GM18517 (cell line): ENCODE measurements at regions not wholly inside any gene's neighbourhood (a gene's known extent, or its start where the extent isn't known, plus 50 kb on each side); places are given as distances from the start of the nearest gene placed in this dataset.
"Not testable (repeated sequence)": the region's sequence is repeated elsewhere in the genome, so short reads cannot be mapped to it uniquely, and the experiment has no call there.

Experiments used
- ATAC-seq: cut with Tn5 transposase; IDR thresholded peaks from one replicate; pipeline ENCODE4 v1.9.1; 2021; ENCODE audit warnings: mild to moderate bottlenecking, moderate library complexity; ENCODE audit not compliant: unreplicated experiment

DNA sequence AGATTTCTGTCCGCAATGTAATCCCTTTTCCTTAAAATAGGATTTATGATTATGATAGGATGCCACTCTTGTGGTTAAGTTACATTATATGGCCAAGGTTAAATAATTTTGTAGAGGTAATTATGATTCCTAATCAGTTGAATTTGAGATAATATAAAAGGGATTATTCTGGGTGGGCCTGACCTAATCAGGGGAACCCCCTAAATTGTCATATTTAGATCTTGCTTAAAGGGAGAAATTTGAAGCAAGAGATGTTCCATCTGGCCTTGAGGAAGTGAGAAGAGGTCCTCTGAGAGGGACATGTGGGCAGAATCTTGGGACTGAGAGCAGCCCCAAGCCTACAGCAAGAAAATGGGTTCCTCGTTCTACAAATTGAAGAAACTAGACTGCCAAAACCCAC is 1550.1 kb upstream of the TENM4 start:
- no peak for ATAC-seq

DNA sequence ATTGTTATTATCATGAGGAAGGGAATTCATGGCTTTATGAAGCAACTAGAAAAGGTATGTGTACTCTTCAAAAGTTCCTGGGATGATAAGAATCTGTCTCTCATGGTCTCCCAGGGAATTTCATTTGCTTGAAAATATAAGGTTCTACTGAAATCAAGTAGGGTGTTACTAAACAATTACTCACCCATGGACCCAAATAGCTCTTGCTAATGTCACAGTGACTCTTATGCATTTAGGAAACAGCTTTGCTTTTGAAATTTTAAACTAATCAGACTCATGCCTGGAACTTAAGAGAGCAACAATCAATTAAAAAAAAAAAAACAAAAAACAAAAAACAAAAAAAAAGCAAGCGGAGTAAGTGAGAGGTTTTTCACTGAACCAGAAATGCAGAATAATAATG is 1546.3 kb upstream of the TENM4 start:
- ATAC-seq, result no peak

DNA sequence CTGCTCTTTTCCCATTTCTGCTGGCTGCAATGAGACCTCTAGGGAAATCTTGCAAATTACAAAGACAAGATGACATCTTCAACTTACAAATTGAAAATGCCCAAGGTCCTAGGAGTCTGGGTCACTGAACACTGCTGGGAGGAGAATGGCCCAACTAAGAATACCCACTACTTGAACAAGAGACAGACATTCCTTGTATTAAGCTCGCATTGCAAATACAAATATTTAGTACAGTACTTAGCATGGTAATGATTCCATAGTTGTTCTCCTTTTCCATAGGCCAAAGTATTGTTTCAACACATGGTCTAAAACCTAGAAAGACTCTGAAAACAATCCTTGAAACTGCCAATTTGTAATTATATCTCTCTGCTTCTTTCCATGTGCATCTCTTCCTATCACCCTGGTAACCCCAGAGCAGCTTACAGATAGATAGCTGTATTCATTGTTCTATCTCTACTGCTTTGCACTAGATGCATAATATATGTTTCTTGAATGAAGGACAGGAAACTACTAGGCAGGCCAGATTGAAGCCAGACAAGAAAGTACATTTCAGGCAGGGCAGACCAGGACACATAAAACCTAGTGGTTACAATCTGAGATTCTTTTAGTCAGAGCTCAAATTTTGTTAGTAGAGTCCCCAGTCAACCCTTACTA is 1545.7 kb upstream of the TENM4 start:
- no peak for ATAC-seq

DNA sequence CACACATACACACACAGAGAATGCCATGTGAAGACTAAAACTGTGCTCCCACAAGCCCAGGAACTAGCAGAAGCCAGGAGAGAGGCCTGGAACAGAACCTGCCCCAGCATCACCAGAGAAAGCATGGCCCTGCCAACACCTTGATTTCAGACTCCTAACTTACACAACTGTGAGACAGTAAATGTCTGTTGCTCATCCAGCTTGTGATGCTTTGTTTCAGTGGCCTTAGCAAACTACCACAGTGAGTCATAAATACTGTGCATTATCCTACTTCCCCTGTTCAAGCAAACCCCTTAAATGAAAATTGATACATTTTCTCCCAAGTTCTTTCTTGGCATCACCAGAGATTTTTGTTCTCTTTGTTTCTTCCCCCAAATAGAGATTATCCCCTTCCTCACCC is 1539.4 kb upstream of the TENM4 start:
- ATAC-seq, result no peak

DNA sequence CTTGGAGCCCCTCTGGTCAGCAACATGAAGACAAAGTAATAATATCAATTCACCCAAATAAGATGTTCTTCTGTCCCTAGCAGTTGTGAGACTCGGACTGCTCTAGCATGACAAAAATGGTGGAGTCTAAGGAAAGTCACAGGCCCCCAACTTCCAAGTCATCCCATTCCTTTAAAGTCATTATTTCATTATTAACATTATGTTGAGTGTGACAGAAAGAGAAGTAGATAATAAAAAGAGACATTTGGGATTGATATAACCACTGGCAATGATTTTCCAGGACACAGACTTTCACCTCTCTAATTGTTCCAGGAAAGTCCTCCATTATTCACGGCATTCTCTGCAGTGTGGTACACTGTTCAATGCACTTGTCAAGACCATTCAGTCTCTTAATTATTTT is 1533.0 kb upstream of the TENM4 start:
- no peak for ATAC-seq

DNA sequence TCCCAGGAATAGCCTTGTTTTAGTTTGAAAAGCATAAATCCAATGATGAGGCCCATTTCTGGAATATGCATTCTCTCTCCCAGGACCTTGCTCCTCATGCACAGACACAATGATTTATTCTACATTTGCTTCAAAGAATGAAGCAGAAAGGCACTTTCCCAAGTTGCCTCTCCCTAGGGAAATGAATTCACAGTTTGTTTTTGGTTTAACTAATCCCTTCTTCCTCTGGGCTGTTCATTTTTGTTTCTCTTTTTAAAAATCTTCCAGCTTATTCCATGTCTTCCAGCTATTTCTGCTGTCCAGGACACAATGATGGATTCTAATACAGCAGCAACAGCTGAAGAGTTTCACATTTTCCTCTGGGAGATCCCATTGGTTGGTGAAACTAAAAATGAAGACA is 1529.2 kb upstream of the TENM4 start:
- ATAC-seq, result no peak

DNA sequence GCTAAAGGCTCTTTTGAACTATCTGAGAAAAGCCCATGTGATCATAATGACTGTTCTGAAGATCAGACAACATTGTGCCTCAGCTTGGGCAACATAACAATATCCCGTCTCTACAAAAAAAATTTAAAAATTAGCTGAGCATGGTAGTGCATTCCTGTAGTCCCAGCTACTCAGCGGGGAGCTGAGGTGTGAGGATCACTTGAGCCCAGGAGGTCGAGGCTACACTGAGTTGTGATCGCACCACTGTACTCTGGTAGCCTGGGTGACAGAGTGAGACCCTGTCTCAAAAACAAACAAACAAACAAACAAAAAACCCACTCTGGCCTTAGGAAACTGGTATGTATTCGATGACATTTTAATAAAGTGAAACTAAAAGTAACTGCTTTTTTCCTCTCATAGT is 1526.8 kb upstream of the TENM4 start:
- ATAC-seq, result no peak

DNA sequence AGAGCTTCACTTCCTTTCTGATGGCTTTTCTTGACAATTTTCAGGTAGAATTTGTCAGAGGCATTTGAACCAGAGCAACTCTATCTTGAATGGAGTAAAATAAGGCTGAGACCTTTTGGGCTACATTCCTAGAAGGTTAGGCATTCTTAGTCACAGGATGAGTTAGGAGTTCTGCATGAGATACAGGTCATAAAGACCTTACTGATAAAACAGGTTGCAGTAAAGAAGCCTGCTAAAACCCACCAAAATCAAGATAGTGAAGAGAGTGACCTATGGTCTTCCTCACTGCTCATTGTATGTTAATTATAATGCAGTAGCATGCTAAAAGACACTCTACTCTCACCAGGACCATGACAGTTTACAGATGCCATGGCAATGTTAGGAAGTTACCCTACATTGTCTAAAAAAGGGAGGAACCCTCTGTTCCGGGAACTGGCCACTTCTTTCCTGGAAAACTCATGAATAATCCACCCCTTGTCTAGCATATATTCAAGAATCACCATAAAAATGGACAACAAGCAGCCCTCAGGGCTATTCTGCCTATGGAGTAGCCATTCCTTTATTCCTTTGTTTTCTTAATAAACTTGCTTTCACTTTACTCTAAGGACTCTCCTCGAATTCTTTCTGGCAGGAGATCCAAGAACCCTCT is 1519.7 kb upstream of the TENM4 start:
- ATAC-seq, result no peak

DNA sequence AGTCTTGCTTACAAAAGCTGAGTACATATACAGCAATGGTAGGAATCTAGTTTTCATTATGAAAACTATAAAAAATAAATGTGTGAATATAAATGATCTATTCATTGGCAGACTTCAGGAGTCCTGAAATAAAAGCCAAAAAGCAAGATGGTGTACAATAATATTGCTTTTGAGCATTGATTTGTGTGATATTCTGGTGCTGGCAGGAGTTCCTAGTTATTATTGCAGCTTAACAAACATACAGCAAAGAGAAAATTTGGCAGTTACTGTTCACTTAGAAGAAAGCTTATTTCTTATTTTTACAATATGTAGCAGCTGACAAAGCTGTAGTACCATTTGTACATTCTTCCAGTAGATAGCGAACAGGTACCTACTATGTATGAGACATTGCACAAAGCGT is 1518.9 kb upstream of the TENM4 start:
- ATAC-seq, result no peak

DNA sequence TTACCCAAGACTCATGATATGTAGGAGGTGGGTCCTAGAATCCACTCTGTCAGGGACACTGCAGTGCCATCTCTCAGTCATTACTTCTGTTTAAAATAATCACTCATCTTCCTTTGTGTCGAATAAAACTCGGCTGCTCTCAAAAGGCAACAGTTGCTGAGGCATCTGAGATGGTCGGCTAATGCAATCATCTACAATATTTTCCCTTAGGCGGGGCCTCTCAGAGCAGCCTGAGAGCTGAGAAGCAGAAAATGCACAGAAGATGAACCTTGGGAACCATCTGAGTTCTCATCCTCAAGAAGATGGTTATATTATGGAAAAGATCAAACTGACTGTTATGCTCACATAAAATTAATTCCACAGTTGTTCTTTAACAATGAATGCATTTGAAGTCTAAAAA is 1518.2 kb upstream of the TENM4 start:
- no peak for ATAC-seq

DNA sequence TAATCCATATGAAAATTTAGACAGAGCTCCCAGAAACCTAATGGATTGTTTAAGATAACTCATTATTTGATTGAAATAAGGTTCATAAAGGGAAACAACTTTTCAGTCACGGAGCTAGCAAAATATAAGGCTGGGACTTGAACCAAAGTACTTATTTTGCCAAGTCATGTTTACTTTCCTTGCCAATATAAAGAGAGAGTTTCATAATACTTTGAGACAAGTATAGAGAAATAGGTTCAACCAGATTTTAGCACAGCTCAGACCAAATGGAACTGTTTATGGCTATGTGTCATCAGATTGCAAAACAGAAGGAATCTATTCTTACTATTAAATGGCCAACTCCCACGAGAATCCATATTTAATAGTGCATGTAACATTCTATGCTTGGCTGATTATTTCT is 1517.5 kb upstream of the TENM4 start:
- ATAC-seq, result no peak

DNA sequence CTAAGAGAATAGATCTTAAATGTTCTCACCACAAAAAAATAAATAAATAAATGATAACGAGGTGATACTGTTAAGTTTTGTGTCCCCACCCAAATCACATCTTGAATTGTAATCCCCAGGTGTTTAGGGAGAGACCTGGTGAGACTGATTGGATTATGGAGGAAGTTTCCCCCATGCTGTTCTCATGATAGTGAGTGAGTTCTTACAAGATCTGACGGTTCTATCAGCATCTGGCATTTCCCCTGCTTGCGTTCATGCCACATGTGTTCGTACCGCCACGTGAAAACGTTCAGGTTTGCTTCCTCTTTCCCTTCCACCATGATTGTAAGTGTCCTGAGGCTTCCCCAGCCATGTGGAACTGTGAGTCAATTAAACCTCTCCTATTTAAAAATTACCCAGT is 1514.8 kb upstream of the TENM4 start:
- ATAC-seq, result no peak

DNA sequence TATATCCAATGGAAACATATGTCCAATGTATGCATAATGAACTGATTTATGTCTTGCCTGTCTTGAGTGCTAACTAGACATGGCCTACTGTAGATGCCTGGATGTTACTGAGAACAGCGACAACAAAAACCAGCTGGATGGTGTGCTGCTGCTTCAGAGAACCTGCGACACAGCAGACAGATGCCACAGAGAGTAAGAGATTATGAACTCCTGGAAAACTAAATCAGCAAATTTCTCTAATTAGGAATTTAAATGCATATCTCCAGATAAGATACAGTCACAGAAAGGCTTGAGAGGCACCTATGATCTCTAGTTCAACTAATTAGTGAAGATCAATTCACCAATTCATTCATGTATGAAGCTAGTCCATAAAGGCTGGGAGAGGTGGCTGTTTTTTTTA is 1508.0 kb upstream of the TENM4 start:
- no peak for ATAC-seq

DNA sequence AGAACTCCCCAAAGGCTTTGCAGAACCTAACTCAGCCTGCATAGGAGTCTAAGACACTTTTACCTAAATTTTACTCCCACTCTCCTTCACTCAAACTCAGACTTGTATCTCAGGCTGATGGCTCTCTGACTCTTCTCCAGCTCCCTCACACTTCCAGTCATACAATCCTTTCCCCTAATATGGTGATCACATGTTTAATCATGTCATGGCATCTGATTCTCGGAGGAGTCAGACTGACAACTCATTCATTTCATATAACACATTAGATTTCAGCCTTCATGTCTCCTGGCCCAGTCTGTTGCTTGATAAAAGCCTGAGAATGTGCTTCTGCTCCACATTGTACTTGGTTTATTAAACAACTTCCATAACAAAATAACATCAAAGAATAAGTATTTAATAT is 1503.9 kb upstream of the TENM4 start:
- ATAC-seq, result no peak

DNA sequence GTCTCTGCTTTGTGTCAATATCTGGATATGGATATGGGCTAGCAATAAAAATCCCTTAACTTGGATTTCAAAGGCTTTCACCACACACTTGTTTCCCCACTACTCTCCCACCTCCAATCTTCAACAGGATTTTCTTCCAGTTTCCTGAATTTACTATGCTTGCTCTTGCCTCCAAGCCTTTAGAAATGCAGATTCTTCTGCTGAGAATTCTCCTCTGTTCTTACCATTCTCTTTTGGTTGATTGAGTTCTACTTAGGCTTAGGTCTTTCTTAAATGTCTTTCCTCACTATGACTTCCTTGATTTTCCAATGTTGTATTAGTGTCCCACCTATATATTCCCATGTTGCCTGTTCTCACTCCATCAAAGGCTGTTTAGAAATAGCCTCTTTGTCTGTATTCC is 1502.4 kb upstream of the TENM4 start:
- no peak for ATAC-seq

DNA sequence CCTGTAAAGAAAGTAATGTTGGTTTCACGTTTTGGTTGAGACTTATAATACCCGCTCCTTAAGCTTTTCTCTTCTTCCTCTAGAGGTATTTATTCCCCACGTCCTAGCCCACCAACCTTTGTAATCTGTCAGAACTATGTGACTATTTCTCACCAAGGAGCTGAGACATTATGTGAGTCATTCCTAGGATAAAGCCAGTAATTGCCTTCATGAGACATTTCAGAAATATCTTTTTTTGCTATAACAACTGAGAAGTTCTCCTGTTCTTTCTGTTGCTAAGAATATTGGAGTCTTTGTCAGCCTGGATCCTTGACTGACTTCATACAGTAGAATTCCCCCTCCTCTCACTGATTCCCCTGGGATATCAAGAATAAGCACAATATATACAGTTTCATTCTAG is 1497.0 kb upstream of the TENM4 start:
- ATAC-seq, result no peak

DNA sequence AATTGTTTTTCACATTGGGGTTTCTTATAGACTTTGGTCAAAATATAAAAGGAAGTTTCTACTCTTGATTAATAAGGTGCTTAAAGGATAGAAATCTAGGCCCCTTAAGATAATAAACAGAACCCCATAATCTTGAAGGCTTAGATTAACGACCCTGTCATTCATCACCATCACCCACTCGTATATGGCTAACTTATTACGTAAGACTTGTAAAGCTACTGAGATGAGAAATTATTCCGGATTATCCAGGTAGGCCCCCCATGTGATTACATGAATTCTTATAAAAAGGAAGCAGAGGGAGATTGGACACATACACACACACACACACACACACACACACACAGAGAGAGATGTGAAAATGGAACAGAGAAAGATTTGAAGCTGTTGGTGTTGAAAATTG is 1489.2 kb upstream of the TENM4 start:
- ATAC-seq, result no peak

DNA sequence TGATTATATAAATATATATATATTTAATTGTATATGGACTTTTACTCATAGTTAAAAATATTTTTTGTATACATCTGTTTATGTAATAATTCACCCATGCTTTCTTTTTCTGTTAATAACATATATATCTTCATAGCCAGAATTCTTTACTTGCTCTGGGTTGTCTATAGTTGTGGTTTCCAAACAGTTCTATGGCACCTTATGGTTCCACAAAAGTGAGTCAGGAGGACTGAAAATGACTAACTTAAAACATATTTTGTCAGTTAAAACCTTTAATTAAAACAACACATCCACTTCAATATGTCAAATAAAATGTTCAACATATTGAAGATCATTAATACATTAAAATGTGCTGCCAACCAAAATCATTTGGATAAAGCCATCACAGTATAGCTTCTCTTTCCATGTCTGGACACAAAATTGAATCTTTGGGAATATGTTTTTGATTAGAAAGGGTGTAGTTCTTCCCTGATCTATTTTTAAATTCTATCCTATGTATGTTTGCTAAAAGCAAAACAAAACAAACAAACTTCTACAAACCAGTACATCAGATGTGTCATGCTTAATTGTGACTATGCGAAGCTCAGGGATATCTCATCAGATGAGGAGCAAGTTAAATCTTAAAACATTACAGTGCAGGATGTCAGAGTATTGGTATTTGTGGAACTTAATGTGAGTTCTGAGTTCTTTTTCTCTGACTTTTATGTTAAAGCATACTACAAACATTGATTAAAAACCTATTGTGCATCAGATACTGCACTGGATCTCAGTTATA is 1488.4 kb upstream of the TENM4 start:
- ATAC-seq, result no peak

DNA sequence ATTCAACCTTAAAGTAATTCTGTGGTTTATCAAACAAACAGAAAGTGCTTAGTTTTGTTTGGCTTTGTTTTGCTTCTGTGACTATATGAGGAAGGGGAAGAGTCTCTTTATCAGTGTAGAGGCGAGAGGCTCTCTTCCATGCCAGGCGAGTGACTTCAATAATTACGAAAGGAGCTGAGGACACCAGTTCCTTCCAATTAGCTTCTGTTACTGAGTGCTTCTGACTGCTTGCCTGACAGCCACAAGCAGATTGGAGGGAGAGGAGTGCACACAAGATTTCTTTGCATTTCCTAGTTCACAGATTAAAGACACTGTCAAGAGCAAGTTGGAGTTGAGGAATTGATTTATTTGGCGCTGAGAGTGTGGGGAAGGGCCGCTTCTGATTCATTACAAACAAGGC is 1484.5 kb upstream of the TENM4 start:
- no peak for ATAC-seq

DNA sequence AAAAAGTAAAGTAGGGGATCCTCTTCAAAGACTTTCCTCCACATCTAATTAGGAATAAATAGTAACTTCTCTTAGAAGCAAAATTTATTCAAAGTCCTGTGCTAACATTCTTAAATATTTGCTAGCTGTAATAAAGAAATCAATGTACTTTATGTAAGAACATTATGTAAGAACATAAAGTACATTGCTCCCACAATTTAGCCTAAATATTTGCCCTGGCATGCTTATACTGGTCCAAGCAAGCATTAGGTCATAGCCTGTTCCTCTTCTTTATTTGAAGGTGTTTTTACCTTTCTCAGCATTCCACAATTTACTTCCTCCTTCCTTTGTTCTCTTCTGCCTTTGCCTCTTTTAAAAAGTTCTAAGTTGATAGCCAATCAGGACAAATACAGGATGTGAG is 1480.5 kb upstream of the TENM4 start:
- not testable (repeated sequence) for ATAC-seq

DNA sequence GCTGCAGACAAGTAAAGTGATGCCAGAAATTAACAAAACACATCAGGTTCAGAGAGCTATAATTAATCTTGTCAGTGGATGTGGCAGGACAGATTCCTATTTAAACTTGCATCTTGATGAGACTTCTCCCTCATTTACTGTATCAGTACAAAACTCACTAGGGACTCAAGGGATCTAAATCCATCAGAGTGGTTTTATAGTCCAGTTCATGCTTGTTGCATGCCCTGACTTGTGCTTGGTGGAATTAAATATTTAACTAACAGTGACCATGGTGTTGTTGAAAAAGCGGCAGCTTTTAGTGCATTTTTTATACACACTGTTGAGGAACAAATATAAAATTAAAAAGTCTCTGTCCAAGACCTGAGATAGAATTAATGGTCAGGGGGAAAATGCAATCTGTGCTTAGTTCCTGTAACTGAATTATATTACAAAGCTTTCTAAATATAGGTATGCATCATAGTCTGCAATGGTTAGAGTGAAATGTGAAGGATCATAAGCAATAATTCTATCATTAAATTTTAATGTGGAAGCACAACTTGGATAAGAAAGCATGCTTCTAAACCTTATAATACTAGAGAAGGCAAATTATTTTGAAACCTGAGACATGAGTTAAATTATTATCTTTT is 1475.5 kb upstream of the TENM4 start:
- no peak for ATAC-seq

DNA sequence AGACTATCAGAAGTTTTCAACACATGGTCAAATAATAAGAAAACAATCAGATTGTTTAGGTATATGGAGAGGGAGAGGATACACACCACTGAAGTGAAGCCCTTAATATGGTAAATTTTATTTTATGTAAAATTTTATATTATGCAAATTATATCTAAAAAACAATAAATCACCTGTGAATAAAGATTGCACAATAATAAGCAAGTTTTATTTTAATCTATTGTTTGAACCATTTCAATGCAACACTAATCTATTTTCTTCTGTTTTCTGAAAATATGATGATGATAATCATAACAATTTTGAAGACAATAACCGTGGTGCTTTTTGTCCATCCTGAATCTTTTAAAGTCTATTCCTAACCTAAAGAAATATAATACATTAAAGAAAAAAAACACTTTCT is 1473.5 kb upstream of the TENM4 start:
- no peak for ATAC-seq
